ENCODE measurements at regions not wholly inside any gene's neighbourhood (a gene's known extent, or its start where the extent isn't known, plus 50 kb on each side); places are given as distances from the start of the nearest gene placed in this dataset.
"Not testable (repeated sequence)": the region's sequence is repeated elsewhere in the genome, so short reads cannot be mapped to it uniquely, and the experiment has no call there.

DNA sequence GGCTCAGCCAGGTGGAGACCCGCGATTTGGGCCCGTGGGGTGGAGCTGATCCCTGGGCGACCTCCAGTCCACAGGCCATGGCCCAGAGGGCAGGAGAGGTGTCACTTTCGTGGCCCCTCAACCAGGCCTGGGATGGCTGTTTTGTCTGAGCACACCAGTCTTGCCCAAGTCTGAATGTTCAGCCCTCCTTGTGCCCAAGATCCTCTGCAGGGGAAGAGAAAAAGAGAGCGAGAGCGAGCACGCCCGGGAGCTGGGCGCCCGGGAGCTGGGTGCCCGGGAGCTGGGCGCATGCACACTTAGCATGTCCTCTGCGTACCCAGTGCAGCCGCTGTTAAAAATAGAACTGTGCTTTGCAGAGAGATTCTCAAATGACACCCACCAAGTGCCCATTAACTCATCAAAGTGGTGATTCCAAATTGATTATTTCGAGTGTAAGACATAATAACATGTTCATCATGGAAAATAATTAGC lies 403.3 kb upstream of the TNRC6C start:
- DNase-seq (ENCODE audit: extremely low read depth, low read depth): no peak

DNA sequence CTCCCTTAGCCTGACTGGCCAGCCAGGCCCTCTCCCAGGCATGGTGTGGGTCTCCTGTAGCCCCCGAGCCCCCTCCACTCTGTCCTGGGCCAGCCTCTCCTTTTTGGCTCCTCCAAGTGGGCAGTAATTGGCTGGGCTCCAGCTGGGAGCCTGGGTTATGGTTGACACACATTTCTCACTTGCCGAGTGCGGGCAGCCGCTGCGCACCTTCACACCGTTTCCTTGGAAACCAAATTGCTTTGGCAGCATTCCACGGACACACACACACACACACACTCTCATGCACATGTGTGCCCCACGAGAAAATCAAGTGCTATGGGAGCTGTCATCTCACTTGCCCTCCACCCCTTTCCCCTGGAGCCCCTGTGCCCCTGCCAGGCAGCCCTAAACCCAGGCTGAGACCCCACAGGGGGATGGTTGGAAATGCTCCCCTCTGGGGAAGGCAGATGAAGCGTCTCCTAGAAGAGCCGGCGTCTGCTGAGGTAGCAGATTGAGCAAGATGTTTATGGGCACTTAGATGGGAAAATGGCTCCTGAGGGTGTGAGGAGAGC lies 402.7 kb upstream of the TNRC6C start:
- DNase-seq (ENCODE audit: extremely low read depth, low read depth): no peak

DNA sequence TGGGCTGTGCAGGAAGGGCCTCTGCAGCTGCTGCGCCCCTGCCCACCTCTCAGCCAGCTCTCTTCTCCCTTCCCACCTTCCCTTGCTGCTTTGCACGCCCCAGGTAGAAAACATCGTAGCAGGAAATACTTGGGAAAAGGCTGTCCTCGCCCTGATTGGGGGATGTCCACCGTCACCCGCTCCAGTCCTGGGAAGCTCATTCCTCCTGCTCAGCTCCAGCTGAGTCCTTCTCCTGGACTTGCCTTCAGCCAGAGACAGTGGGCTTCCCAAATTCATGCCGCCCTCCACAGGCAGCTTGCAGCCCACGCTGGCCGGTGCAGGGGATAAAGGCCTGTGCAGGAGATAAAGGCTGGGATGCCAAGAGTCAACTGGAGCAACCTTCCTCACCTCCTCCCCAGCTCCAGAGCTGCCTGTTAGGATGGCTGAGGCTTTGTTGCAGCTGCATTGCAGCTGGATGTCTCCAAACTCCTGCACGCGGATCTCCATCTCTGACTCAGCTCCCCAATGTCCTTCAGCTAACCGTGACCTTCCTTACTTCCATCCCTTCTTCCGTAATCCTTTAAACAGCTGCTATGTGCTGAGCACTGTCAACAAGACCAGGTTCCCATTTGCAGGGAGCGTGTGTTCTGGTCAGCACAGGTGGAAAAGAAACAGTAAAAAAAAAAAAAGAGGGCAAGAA lies 402.0 kb upstream of the TNRC6C start:
- DNase-seq (ENCODE audit: extremely low read depth, low read depth): no peak

DNA sequence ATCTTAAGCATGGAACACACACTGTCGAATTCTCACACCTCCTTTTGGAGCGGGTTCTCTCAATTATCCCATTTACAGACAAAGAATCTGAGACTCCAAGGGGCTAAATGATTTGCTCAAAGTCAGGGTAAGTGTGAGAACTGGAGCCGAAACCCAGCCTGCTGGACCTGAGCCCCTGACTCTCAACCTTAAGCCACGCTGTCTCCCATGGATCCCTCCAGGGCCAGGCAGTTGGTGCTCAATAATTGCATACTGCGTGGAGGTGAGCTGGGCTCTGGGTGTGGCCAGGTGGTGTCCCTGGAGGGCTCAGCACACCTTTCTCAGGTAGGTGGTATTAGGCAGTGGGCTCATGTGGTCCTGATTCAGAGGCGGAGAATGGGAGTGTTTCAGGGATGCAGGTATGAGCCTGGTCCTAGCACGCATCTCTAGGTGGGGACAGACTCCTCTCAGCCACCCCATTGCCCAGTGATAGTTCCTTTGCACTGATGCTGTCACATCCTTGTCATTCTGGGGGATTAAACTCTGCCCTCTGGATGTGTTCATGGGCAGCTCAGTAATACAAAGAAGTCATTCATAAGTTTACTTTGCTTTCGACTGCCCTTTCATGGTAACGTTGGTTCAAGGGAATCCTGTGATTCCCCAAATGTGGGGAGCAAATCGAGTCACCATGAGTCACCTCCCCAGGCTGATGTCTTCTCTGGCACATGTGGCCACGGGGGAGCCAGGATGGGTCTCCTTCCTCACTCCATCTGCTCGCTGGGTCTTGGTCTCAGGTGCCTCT lies 399.5 kb upstream of the TNRC6C start:
- no peak for DNase-seq (ENCODE audit: extremely low read depth, low read depth)

DNA sequence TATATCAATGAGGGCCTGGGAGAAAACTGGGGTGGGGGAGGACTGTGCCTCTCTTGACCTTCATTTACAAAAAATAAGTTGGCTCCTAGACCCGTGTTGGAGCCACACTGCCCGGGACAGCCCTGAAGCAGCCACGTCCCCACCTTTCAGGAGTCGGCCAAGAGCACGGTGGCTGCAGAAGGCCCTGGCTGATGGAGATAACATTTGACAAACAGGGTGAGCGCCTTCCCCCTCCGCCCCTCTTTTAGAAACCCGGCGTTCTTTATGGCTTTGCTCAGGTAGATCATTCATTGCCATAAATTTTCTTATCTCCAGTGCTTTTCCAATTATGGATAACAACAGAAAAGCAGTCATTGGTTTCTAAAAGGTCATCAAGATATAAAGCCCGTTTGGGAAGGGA lies 398.1 kb upstream of the TNRC6C start:
- DNase-seq (ENCODE audit: extremely low read depth, low read depth): no peak

- no peak for DNase-seq (ENCODE audit: extremely low read depth, low read depth)
Measured at GRCh38 chr17:77560841-77561240, 397.7 kb upstream of the TNRC6C start.

- not testable (repeated sequence) for DNase-seq (ENCODE audit: extremely low read depth, low read depth)
Measured at GRCh38 chr17:77562361-77562760, 396.1 kb upstream of the TNRC6C start.

DNA sequence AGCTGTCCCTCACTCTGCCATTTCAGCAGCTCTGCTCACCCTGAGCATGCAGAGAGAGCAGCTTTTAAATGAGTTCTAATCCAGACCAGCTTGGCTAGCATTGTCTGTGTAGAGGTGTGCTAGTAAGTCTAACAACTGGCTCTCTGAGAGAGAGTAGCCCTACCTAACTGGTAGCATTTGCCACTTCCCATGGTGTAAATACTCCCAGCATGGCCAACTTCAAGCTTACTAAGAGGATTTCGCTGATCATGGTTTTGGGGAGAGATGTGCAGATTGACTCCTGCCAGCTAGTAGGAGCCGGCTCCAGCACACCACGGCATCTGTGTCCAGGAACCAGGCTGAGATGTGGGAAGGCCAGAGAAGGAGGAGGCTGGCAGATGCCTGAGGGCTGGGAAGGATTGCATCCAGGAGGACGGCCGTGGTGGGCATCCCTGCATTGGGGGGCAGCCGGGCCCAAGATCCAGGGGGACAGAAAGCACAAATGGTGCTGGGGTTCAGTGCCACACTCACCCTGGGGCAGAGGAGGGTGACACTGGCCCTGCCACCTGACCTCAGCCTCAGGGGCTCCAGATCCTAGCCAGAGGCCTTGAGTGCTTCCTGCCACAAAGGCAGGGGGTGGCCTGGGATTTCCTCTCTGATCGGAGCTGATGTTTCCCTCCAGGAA lies 394.9 kb upstream of the TNRC6C start:
- no peak for DNase-seq (ENCODE audit: extremely low read depth, low read depth)

- DNase-seq (ENCODE audit: extremely low read depth, low read depth): no peak
Measured at GRCh38 chr17:77564278-77564920, 394.1 kb upstream of the TNRC6C start.

DNA sequence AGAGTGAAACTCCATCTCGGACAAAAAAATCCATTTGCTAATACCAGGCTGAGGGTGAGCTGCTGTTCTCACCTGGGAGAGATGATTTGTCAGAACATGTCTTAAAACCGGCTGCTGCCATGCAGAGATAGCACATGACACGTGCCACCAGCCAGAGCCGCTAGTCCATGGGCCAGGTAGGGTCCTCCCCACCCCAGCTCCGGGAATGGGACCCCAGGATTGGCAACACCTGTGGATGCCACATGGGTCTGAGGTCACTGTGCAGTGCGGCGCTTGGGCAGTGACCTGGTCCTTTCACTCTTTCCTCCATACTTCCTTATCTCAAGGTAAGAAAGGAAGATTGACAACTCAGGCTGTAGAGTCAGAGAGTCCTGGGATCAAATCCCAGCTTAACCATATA lies 393.3 kb upstream of the TNRC6C start:
- DNase-seq (ENCODE audit: extremely low read depth, low read depth): no peak

DNA sequence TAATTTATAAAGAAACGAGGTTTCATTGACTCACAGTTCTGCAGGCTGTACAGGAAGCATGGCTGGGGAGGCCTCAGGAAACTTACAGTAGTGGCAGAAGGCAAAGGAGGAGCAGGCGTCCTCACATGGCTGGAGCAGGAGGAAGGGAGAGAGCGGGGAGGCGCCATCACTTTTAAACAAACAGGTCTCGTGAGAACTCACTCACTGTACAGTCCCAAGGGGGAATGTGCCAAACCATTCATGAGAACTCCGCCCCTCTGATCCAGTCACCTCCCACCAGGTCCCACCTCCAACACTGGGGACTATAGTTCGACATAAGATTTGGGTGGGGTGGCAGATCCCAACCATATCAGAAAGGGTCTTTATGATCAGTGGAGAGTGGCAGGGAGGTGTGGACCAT lies 392.4 kb upstream of the TNRC6C start:
- no peak for DNase-seq (ENCODE audit: extremely low read depth, low read depth)

GRCh38 chr17:77566566-77567138 lies 391.9 kb upstream of the TNRC6C start:
- DNase-seq (ENCODE audit: extremely low read depth, low read depth): no peak

DNA sequence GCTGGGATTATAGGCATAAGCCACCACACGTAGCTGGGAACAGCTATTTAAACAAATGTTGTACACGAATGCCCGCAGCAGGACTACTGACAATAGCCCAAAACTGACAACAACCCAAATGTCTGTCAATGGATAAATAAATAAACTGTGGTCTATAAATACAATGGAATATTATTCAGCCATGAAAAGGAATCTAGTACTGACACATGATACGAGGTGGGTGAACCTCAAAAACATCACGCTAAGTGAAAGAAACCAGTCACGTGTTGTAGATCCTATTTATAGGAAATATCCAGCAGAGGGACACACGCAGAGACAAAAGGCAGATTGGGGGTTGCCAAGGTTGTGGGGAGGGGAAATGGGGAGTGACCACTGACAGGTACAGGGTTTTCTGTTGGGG lies 390.0 kb upstream of the TNRC6C start:
- DNase-seq (ENCODE audit: extremely low read depth, low read depth): no peak

DNA sequence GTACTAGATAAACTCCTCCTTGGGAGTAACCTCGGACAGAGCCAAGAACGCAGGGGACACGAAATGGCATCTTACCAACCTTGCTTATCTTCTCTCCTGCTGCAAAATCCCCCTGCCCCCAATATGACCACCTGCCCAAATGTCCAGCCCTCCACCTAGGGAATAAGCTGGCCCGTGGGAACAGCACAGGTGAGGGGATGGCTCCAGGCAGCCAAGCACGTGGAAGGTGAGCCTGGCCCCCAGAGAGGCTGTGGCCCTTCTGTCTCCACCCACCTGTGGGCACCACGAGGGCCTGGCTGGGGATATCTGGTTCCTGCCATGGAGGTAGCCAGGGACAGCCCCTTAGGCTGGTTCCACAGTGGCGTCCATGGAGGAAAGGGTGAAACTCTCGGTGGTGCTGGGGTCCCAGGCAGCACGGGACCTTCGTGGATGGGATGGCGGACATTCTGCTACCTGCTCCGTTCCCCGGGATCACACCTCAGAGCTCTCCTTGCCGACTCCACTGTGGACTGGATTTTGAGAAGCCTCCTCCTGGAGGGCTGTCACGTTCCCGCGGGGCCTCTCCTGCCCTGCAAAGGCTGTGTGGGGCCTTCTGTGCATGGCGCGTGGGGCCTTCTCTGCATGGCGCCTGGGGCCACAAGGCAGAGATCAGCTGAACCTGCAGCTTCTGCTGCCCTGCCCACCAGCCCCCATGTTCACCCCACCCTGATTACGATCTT lies 388.5 kb upstream of the TNRC6C start:
- no peak for DNase-seq (ENCODE audit: extremely low read depth, low read depth)

- DNase-seq (ENCODE audit: extremely low read depth, low read depth): no peak
Measured at GRCh38 chr17:77570565-77570898, 388.0 kb upstream of the TNRC6C start.

GRCh38 chr17:77571155-77571981 lies 387.1 kb upstream of the TNRC6C start:
- no peak for DNase-seq (ENCODE audit: extremely low read depth, low read depth)

DNA sequence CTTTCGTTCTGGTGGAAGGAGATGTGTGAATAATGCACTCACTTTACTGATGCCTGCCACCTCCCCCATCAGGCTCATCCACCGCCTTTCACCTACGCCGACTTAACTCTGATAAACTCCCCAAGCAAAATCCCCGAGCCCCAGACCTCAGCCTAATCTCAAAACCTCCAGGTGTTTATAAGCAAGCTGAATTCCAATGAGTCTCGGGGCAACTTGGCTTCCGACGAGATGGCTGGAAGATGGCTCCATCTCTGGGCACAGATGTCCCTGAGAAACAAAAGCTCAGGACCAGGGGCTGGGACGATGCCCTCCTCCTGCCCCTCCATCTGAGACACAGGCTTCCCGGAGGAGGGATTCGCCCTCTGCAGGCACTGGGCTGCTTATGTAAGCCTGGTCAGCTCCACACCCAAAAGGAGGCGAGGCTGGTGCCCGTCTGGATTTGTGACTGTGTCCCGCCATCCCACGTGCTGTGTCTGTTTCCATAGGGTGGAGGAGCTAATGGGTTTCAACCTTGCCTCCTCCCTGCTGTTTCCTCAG lies 386.4 kb upstream of the TNRC6C start:
- DNase-seq (ENCODE audit: extremely low read depth, low read depth): no peak

GRCh38 chr17:77572851-77573250 lies 385.7 kb upstream of the TNRC6C start:
- DNase-seq (ENCODE audit: extremely low read depth, low read depth): no peak

- no peak for DNase-seq (ENCODE audit: extremely low read depth, low read depth)
Measured at GRCh38 chr17:77577491-77577890, 381.0 kb upstream of the TNRC6C start.

Measured in NCI-H460 (cell line).